ENCODE measurements at regions not wholly inside any gene's neighbourhood (a gene's known extent, or its start where the extent isn't known, plus 50 kb on each side); places are given as distances from the start of the nearest gene placed in this dataset.
"Not testable (repeated sequence)": the region's sequence is repeated elsewhere in the genome, so short reads cannot be mapped to it uniquely, and the experiment has no call there.

GRCh38 chr18:45342653-45343052 lies 272.6 kb upstream of the SLC14A2 start:
- Mint-ChIP-seq H3K27ac (ENCODE audit: unreplicated experiment) (no peak overlapping the region), H3K9me3 (ENCODE audit: unreplicated experiment) (no peaks in the 10 kb centered on the region), H3K27me3 (ENCODE audit: insufficient read depth, unreplicated experiment) (no peaks in the 10 kb centered on the region), H3K4me1 (ENCODE audit: low read depth, unreplicated experiment) (peaks cover 7% of the 10 kb centered on the region), H3K36me3 (ENCODE audit: insufficient read depth, unreplicated experiment) (no peaks in the 10 kb centered on the region), H3K4me3 (ENCODE audit: unreplicated experiment) (no peak overlapping the region)
- CTCF ChIA-PET, result no interaction called here
- no peak for DNase-seq
- Histone ChIP-seq H3K27me3 (replicated peaks; ENCODE audit: control insufficient read depth, insufficient read depth, low read length) (no peaks in the 10 kb centered on the region), H3K9me3 (no peaks in the 10 kb centered on the region), H3K4me1 (no peaks in the 10 kb centered on the region), H3K4me3 (ENCODE audit: low read depth, low read length) (no peak overlapping the region), H3K36me3 (ENCODE audit: control insufficient read depth, insufficient read depth, low read length) (no peaks in the 10 kb centered on the region)
- intact Hi-C loops (cut with micrococcal nuclease; ENCODE audit: unreplicated experiment), result no loop called here
- POLR2A ChIA-PET, result no interaction called here
- no TSS peak for BruUV-seq (replicated peaks)
- TF ChIP-seq CTCF (IDR thresholded peaks at IDR 0.05; ENCODE audit: insufficient read depth in 1 of 2, low read depth in 1 of 2, low read length in 1 of 2, severe bottlenecking in 1 of 2, unreplicated experiment in 1 of 2), result no peak

- POLR2A ChIA-PET, result no interaction called here
- H3K36me3 Mint-ChIP-seq (ENCODE audit: insufficient read depth, unreplicated experiment), result no peaks in the 10 kb centered on the region
- no peaks in the 10 kb centered on the region for H3K9me3 Mint-ChIP-seq (ENCODE audit: unreplicated experiment)
- CTCF ChIA-PET, result no interaction called here
- no peaks in the 10 kb centered on the region for H3K4me1 ChIP-seq
- H3K36me3 ChIP-seq (ENCODE audit: control insufficient read depth, insufficient read depth, low read length), result no peaks in the 10 kb centered on the region
- TF ChIP-seq CTCF (IDR thresholded peaks at IDR 0.05; ENCODE audit: insufficient read depth in 1 of 2, low read depth in 1 of 2, low read length in 1 of 2, severe bottlenecking in 1 of 2, unreplicated experiment in 1 of 2), result no peak
- peaks cover 7% of the 10 kb centered on the region for H3K4me1 Mint-ChIP-seq (ENCODE audit: low read depth, unreplicated experiment)
- intact Hi-C loops (cut with micrococcal nuclease; ENCODE audit: unreplicated experiment), result no loop called here
- no TSS peak for BruUV-seq (replicated peaks)
- no peak for DNase-seq
- H3K27me3 ChIP-seq (replicated peaks; ENCODE audit: control insufficient read depth, insufficient read depth, low read length), result no peaks in the 10 kb centered on the region
- no peak overlapping the region for H3K4me3 ChIP-seq (ENCODE audit: low read depth, low read length)
- H3K9me3 ChIP-seq, result no peaks in the 10 kb centered on the region
- H3K27ac Mint-ChIP-seq (ENCODE audit: unreplicated experiment), result no peak overlapping the region
- H3K27me3 Mint-ChIP-seq (ENCODE audit: insufficient read depth, unreplicated experiment), result no peaks in the 10 kb centered on the region
- H3K4me3 Mint-ChIP-seq (ENCODE audit: unreplicated experiment), result no peak overlapping the region
Measured at GRCh38 chr18:45343365-45343764, 271.9 kb upstream of the SLC14A2 start.

GRCh38 chr18:45344680-45345079 lies 270.6 kb upstream of the SLC14A2 start:
- H3K27me3 Mint-ChIP-seq (ENCODE audit: insufficient read depth, unreplicated experiment); H3K36me3 Mint-ChIP-seq (ENCODE audit: insufficient read depth, unreplicated experiment); H3K27me3 ChIP-seq (replicated peaks; ENCODE audit: control insufficient read depth, insufficient read depth, low read length); H3K4me1 Mint-ChIP-seq (ENCODE audit: low read depth, unreplicated experiment); H3K4me3 Mint-ChIP-seq (ENCODE audit: unreplicated experiment); intact Hi-C loops (cut with micrococcal nuclease; ENCODE audit: unreplicated experiment); BruUV-seq (replicated peaks); CTCF ChIA-PET; H3K4me3 ChIP-seq (ENCODE audit: low read depth, low read length); H3K9me3 Mint-ChIP-seq (ENCODE audit: unreplicated experiment); POLR2A ChIA-PET; H3K36me3 ChIP-seq (ENCODE audit: control insufficient read depth, insufficient read depth, low read length); H3K9me3 ChIP-seq; H3K27ac Mint-ChIP-seq (ENCODE audit: unreplicated experiment); H3K4me1 ChIP-seq; DNase-seq: not testable (repeated sequence)

GRCh38 chr18:45349019-45349418 lies 266.3 kb upstream of the SLC14A2 start:
- Histone ChIP-seq H3K27me3 (replicated peaks; ENCODE audit: control insufficient read depth, insufficient read depth, low read length) (no peaks in the 10 kb centered on the region), H3K9me3 (no peaks in the 10 kb centered on the region), H3K4me1 (no peaks in the 10 kb centered on the region), H3K36me3 (ENCODE audit: control insufficient read depth, insufficient read depth, low read length) (no peaks in the 10 kb centered on the region), H3K4me3 (ENCODE audit: low read depth, low read length) (no peak overlapping the region)
- ChIA-PET CTCF (no interaction called here), POLR2A (no interaction called here)
- intact Hi-C loops (cut with micrococcal nuclease; ENCODE audit: unreplicated experiment), result no loop called here
- peaks cover 12% of the 10 kb centered on the region for H3K4me1 Mint-ChIP-seq (ENCODE audit: low read depth, unreplicated experiment)
- H3K9me3 Mint-ChIP-seq (ENCODE audit: unreplicated experiment), result no peaks in the 10 kb centered on the region
- no peaks in the 10 kb centered on the region for H3K36me3 Mint-ChIP-seq (ENCODE audit: insufficient read depth, unreplicated experiment)
- TF ChIP-seq CTCF (IDR thresholded peaks at IDR 0.05; ENCODE audit: insufficient read depth in 1 of 2, low read depth in 1 of 2, low read length in 1 of 2, severe bottlenecking in 1 of 2, unreplicated experiment in 1 of 2), result no peak
- DNase-seq, result no peak
- no peaks in the 10 kb centered on the region for H3K27me3 Mint-ChIP-seq (ENCODE audit: insufficient read depth, unreplicated experiment)
- no peak overlapping the region for H3K4me3 Mint-ChIP-seq (ENCODE audit: unreplicated experiment)
- no TSS peak for BruUV-seq (replicated peaks)
- no peak overlapping the region for H3K27ac Mint-ChIP-seq (ENCODE audit: unreplicated experiment)

Data from Caco-2 (cell line).